AG08396 (cell line): ENCODE measurements at regions not wholly inside any gene's neighbourhood (a gene's known extent, or its start where the extent isn't known, plus 50 kb on each side); places are given as distances from the start of the nearest gene placed in this dataset.

Experiments used
- DNase-seq: peaks from one replicate; pipeline ENCODE4 v3.0.0; 2012; ENCODE audit warnings: low spot score, mixed read lengths

DNA sequence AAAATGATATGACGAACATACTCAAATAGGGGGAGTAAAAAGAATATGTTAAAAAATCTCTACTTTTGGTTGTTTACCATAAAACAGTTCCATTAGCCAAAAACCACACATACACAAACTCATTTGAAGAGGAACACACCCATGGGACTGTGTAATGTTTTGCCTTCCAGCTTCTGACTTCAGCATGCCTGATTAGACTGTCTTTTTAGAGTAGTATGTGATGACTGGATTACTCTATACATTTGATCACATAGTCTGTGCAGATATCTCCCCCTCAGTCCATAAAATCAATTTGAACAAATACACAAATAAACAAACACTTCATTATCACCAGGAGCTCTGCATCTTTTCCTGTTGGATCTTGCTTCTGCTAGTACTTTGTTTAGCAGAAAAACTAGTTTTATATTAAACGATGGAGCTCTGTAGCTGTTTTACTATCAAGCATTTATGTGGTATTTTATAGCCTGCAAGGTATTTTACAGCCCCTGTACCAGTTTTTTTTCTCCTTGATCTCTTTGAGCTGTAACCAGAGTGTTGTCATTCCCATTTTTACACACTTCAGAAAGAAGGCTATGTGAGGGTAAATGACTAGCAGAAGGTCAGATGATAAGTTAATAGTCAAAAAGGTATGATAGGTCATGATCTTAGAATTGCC, 866.5 kb upstream of the MAP3K7 start:
- DNase-seq, result no peak

GRCh38 chr6:91449539-91449938, 862.7 kb upstream of the MAP3K7 start:
- DNase-seq, result peak; percentile 14

DNA sequence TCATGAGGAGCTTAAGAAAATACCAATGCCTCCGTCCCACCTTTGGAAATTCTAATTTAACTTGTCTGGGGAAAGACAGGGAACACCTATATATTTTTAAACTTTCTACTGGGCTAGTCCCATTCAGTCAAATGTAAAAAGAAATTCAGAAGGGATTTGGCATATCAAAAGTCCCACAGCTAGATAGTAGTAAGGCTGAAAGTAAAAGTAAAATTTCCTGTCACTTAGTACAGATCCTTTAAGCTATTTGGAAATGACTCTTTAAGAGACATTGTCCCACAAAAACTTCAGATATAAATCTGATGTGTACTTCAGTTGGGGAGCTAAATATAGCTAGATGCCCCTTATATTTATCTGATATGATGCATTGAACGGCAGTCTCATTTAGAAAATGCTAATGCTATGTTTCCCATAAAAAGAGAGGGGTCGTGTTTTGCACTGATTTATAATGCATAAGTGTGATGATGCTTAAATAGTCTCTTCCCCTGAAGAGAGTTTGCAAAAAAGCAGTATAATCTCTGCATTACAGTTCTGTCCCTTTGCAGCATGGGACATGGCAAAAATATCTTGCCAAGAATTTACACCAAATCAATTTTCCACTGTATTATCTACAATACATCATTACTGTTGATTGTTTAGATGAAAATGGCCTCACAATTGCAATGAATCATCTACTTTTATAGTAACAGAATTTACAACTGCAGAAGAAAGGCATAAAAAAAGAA, 860.8 kb upstream of the MAP3K7 start:
- no peak for DNase-seq

GRCh38 chr6:91447081-91447480, 860.2 kb upstream of the MAP3K7 start:
- DNase-seq, result no peak

GRCh38 chr6:91443405-91443804, 856.5 kb upstream of the MAP3K7 start:
- no peak for DNase-seq

DNA sequence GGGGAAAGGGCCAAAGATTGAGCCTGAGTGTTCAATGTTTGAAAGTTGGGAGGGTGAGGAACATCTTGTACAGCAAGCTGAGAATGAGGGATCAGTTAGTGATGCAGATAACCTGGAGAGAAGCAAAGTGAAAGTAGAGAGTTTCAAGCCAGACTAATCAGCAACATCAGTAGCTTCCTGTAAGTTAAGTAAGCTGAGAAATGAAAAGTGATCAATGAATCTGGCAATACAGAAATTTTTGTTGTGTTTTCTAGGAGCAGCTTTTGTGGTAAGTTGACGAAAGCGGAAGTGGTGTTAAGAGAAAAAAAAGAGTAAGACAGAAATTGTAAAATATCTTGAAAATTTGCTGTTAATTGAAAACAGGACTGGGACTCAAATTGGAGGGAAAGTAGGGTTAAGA, 855.5 kb upstream of the MAP3K7 start:
- DNase-seq, result no peak

DNA sequence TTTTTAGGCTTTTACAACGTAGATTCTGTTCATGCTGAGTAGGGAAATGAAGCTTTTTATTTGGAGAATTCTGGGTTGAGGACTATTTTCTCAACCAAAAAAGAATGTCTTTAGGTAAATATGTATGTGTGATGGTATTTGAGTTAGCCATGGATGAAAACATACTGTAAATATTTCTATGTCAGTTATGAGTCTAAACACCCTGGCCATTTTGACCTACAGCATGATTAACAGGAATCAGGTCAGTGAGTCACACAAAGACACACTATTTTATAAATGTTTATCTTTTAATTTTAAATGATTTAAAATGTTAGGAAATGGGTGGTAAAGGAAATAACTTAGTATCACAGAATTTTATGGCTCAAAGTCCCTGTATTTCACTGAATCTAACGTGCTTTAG, 851.7 kb upstream of the MAP3K7 start:
- peak; percentile 11 for DNase-seq

GRCh38 chr6:91437315-91437729, 850.5 kb upstream of the MAP3K7 start:
- DNase-seq, result no peak

DNA sequence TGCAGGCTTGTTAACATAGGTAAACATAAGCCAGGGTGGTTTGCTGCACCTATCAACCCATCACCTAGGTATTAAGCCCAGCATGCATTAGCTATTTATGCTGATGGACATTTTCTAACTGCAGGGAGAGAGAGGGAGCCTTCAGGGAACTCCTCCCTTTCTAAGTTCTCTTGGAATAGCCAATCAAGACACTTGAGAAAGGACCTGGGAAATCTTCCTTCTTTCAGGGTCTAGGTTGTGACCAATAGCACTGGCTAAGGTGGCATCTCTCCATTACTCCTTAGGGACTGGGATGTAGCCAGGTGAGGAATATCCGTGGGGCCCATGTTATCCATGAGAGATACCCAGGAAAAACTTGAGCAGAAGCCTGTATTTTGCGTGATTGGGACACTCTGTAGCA, 849.6 kb upstream of the MAP3K7 start:
- DNase-seq, result no peak

- no peak for DNase-seq
These were observed 848.8 kb upstream of the MAP3K7 start for GRCh38 chr6:91435630-91436029.

GRCh38 chr6:91434576-91434975, 847.7 kb upstream of the MAP3K7 start:
- DNase-seq, result no peak

DNA sequence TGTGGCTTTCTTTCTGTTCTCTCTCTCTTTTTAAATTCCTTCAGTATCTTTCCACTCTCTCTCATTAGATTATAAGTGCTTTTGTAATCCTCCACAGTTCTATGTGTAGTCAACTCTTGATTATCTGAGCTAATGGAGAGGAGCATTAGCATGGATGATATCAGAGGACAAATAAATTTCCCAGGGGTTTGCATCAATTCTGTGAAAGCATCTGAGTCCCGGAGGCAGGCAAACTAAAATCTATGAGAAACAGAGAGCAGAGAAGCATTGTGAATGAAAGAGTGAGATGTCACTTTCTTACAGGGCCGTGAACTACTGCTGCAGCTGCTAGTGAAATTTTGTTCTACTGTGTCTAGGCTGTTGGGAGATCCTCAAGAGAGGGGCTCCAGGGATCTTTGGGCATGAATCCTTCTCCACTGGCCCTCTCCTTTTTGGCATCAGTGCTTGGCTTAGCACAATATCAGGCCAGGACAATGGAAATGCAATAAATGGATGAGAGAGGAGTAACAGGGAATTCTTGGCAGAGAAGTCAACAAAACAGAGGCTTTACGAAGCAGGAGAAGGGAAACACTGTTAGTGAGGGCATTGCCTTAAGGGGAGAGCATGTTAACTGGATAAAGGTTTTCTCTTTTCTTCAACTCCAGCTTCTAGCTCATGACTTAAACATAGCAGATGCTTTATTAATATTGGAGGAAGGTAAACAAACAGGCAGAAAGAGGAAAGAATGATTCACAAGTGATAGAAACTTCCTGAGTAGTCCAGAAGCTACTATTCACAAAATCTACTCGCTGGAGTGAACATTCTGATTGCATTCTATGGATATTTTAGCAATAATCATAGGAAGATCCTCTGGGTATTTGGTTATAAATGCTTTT, 847.0 kb upstream of the MAP3K7 start:
- no peak for DNase-seq

- DNase-seq, result no peak
These were observed 842.2 kb upstream of the MAP3K7 start for GRCh38 chr6:91428953-91429560.

- DNase-seq, result no peak
These were observed 841.4 kb upstream of the MAP3K7 start for GRCh38 chr6:91428296-91428695.

DNA sequence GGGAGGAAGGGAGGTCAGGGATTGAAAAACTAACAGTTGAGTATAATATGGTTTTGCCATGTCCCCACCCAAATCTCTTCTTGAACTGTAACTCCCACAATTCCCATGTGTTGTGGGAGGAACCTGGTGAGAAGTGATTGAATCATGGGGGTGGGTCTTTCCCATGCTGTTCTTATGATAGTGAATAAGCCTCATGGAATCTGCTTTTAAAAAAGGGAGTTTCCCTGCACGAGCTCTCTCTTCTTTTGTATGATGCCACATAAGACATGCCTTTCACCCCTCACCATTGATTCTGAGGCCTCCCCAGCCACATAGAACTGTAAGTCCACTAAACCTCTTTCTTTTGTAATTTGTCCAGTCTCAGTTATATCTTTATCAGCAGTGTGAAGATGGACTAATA, 833.4 kb upstream of the MAP3K7 start:
- DNase-seq, result no peak

DNA sequence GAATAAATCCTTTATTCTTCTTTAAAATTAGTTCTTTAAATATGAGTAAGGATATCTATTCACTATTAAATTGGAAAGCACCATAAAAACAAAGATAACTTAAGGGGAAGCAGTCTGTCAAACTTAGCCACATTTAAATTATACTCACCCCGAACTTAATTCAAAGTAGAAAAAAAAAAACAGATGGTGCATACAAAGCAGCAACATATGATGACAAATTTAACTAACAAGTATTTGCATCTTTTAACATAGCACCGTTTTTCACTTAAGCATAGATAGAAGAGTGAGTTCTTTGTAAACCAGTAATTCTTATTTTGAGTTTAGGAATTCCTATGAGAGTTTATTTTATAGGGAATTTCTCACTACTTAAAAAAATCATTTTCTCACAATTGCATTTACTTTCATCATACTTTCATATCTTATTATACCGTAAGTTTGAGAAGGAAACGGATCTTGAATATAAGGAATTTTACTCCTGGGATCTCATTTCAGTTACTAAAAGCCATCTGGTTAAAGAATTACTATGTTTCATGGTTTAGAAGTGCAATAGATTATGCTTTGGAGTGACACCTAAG, 828.2 kb upstream of the MAP3K7 start:
- no peak for DNase-seq

DNA sequence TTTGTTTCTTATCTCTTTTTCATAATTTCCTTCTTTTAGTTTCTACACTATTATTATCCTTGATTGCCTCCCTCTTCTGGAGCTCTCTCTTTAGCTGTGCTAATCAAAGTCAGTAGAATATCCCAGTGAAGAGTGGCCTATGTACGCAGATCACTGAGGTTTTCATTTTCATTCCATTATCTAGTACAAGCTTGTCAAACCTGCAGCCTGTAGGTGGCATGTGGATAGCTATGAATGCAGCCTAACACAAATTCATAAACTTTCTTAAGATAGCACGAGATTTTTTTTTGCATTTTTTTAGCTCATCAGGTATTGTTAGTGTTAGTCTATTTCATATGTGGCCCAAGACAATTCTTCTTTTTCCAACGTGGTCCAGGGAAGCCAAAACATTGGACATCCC, 825.7 kb upstream of the MAP3K7 start:
- DNase-seq, result no peak

GRCh38 chr6:91407706-91408105, 820.8 kb upstream of the MAP3K7 start:
- DNase-seq, result no peak

- no peak for DNase-seq
These were observed 806.1 kb upstream of the MAP3K7 start for GRCh38 chr6:91392951-91393350.

DNA sequence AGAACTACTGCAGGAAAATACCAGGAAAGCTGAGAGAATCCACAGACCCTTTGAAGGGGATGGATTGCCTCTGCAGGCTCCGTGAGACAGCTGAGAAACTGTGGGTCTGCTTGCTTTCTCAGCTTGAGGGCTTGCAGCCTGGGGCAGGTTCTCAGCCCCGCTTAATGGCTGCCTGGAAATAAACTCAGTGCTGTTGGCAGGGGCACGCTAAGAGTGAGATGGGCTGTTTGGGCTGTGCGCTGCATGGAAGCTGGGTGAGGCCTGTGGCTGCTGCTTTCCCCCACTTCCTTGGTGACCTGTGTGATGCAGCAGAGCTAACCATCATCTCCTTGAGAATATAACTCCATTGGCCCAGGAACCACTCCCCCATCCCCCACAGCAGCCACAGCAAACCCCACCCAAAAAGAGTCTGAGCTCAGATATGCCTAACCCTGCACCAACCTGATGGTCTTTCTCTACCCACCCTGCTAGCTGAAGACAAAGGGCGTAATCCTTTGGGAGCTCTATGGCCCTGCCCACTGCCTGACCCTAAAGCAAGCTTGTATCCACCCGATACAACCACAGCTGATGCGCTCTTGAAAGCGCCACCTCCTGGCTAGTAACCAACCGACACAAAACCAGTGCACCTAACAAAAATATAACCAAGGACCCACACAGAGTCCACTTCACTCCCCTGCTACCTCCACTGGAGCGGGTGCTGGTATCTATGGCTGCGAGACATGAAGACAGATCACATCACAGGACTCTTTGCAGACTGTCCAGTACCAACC, 800.6 kb upstream of the MAP3K7 start:
- no peak for DNase-seq

GRCh38 chr6:91386204-91386603, 799.3 kb upstream of the MAP3K7 start:
- DNase-seq, result no peak
